GM19023 (cell line): ENCODE measurements at regions not wholly inside any gene's neighbourhood (a gene's known extent, or its start where the extent isn't known, plus 50 kb on each side); places are given as distances from the start of the nearest gene placed in this dataset.
"Not testable (repeated sequence)": the region's sequence is repeated elsewhere in the genome, so short reads cannot be mapped to it uniquely, and the experiment has no call there.

ENCODE experiments used
- ATAC-seq: cut with Tn5 transposase; IDR thresholded peaks from one replicate; pipeline ENCODE4 v1.9.1; 2021; ENCODE audit warnings: mild to moderate bottlenecking, moderate library complexity; ENCODE audit not compliant: unreplicated experiment

- no peak for ATAC-seq
Observed at GRCh38 chr2:82084679-82085392, 1780.3 kb upstream of the LRRTM1 start.

GRCh38 chr2:82075875-82076274 lies 1771.3 kb upstream of the LRRTM1 start:
- no peak for ATAC-seq

GRCh38 chr2:82062463-82062862 lies 1757.9 kb upstream of the LRRTM1 start:
- no peak for ATAC-seq

- ATAC-seq: no peak
Observed at GRCh38 chr2:82055846-82056245, 1751.3 kb upstream of the LRRTM1 start.

- no peak for ATAC-seq
Observed at GRCh38 chr2:82043867-82044266, 1739.3 kb upstream of the LRRTM1 start.

- ATAC-seq: no peak
Observed at GRCh38 chr2:82027921-82028615, 1723.5 kb upstream of the LRRTM1 start.

GRCh38 chr2:82023710-82024109 lies 1719.2 kb upstream of the LRRTM1 start:
- ATAC-seq: no peak

GRCh38 chr2:82013641-82014040 lies 1709.1 kb upstream of the LRRTM1 start:
- no peak for ATAC-seq

GRCh38 chr2:82007071-82007664 lies 1702.6 kb upstream of the LRRTM1 start:
- ATAC-seq: no peak

GRCh38 chr2:82005889-82006288 lies 1701.3 kb upstream of the LRRTM1 start:
- not testable (repeated sequence) for ATAC-seq

- ATAC-seq: no peak
Observed at GRCh38 chr2:82001614-82002013, 1697.1 kb upstream of the LRRTM1 start.

GRCh38 chr2:82000606-82001005 lies 1696.1 kb upstream of the LRRTM1 start:
- ATAC-seq: no peak

- no peak for ATAC-seq
Observed at GRCh38 chr2:81996332-81996731, 1691.8 kb upstream of the LRRTM1 start.

GRCh38 chr2:81991282-81991681 lies 1686.7 kb upstream of the LRRTM1 start:
- no peak for ATAC-seq

GRCh38 chr2:81987370-81987769 lies 1682.8 kb upstream of the LRRTM1 start:
- ATAC-seq: no peak

GRCh38 chr2:81984969-81985637 lies 1680.6 kb upstream of the LRRTM1 start:
- ATAC-seq: no peak

- ATAC-seq: no peak
Observed at GRCh38 chr2:81981585-81981984, 1677.0 kb upstream of the LRRTM1 start.

- no peak for ATAC-seq
Observed at GRCh38 chr2:81979086-81979485, 1674.5 kb upstream of the LRRTM1 start.

GRCh38 chr2:81976998-81977397 lies 1672.4 kb upstream of the LRRTM1 start:
- ATAC-seq: no peak

GRCh38 chr2:81974216-81974615 lies 1669.7 kb upstream of the LRRTM1 start:
- ATAC-seq: no peak

GRCh38 chr2:81942876-81943275 lies 1638.3 kb upstream of the LRRTM1 start:
- no peak for ATAC-seq
